ENCODE measurements at regions not wholly inside any gene's neighbourhood (a gene's known extent, or its start where the extent isn't known, plus 50 kb on each side); places are given as distances from the start of the nearest gene placed in this dataset.

DNA sequence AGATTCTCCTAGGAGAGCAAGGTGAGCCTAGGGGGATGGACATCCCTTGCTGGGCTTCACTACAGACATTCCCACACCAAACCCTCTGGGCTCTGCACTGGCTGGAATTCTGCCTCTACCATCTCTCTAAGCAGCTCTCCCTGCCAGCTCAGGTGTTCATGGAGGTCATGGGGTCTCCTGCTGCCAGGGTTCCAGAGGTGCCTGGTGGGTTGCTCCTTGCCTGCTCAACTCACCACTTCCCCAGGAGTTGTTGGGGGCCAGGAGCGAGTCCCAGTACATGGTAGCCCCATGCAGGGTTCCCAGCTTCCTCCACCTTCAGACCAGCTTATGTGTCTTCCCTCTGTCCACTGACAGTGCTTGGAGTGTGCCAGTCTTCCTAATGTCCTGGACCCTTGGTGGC lies 167.8 kb upstream of the PAQR3 start:
- intact Hi-C loops (cut with DNase I): no loop called here
- DNase-seq (no peak), ATAC-seq (ENCODE audit: low FRiP score) (no peak)
- Histone ChIP-seq H3K27ac (ENCODE audit: low read depth in 1 of 2, low read length in 2 of 2) (no peak overlapping the region), H3K9me3 (ENCODE audit: control insufficient read depth, low read length) (no peaks in the 10 kb centered on the region), H3K27me3 (ENCODE audit: control insufficient read depth in 1 of 2, insufficient read depth in 2 of 2, low read length in 1 of 2) (no peaks in the 10 kb centered on the region), H3K36me3 (ENCODE audit: control insufficient read depth in 1 of 2, insufficient read depth in 2 of 2, low read length in 1 of 2) (no peaks in the 10 kb centered on the region), H3K4me1 (ENCODE audit: control insufficient read depth in 1 of 2, insufficient read depth in 2 of 2, low read length in 2 of 2) (no peaks in the 10 kb centered on the region), H3K4me3 (ENCODE audit: low read length in 2 of 2) (no peak overlapping the region)
- 84 to 100% methylated on average over 1 of the region's 1 CpG for WGBS, 2 donors

GRCh38 chr4:79088946-79089691 lies 149.9 kb upstream of the PAQR3 start:
- Histone ChIP-seq H3K27ac (ENCODE audit: low read depth in 1 of 2, low read length in 2 of 2) (no peak overlapping the region), H3K4me1 (ENCODE audit: control insufficient read depth in 1 of 2, insufficient read depth in 2 of 2, low read length in 2 of 2) (no peaks in the 10 kb centered on the region), H3K36me3 (ENCODE audit: control insufficient read depth in 1 of 2, insufficient read depth in 2 of 2, low read length in 1 of 2) (no peaks in the 10 kb centered on the region), H3K4me3 (ENCODE audit: low read length in 2 of 2) (no peak overlapping the region), H3K27me3 (ENCODE audit: control insufficient read depth in 1 of 2, insufficient read depth in 2 of 2, low read length in 1 of 2) (no peaks in the 10 kb centered on the region), H3K9me3 (ENCODE audit: control insufficient read depth, low read length) (no peaks in the 10 kb centered on the region)
- intact Hi-C loops (cut with DNase I): no loop called here
- DNase-seq (no peak), ATAC-seq (ENCODE audit: low FRiP score) (no peak)

- 75 to 98% methylated on average over 3 of the region's 3 CpGs for WGBS, 2 donors
- no peaks in the 10 kb centered on the region for H3K4me1 ChIP-seq (ENCODE audit: control insufficient read depth in 1 of 2, insufficient read depth in 2 of 2, low read length in 2 of 2)
- no peaks in the 10 kb centered on the region for H3K27me3 ChIP-seq (ENCODE audit: control insufficient read depth in 1 of 2, insufficient read depth in 2 of 2, low read length in 1 of 2)
- intact Hi-C loops (cut with DNase I): no loop called here
- H3K36me3 ChIP-seq (ENCODE audit: control insufficient read depth in 1 of 2, insufficient read depth in 2 of 2, low read length in 1 of 2): no peaks in the 10 kb centered on the region
- H3K27ac ChIP-seq (ENCODE audit: low read depth in 1 of 2, low read length in 2 of 2): no peak overlapping the region
- no peak overlapping the region for H3K4me3 ChIP-seq (ENCODE audit: low read length in 2 of 2)
- no peaks in the 10 kb centered on the region for H3K9me3 ChIP-seq (ENCODE audit: control insufficient read depth, low read length)
- DNase-seq (no peak), ATAC-seq (ENCODE audit: low FRiP score) (no peak)
Observed at GRCh38 chr4:79087071-79087470, 147.8 kb upstream of the PAQR3 start.

GRCh38 chr4:79083406-79084010 lies 144.3 kb upstream of the PAQR3 start:
- DNase-seq: no peak
- Histone ChIP-seq H3K27me3 (ENCODE audit: control insufficient read depth in 1 of 2, insufficient read depth in 2 of 2, low read length in 1 of 2) (no peaks in the 10 kb centered on the region), H3K4me1 (ENCODE audit: control insufficient read depth in 1 of 2, insufficient read depth in 2 of 2, low read length in 2 of 2) (no peaks in the 10 kb centered on the region), H3K36me3 (ENCODE audit: control insufficient read depth in 1 of 2, insufficient read depth in 2 of 2, low read length in 1 of 2) (no peaks in the 10 kb centered on the region), H3K9me3 (ENCODE audit: control insufficient read depth, low read length) (no peaks in the 10 kb centered on the region), H3K27ac (ENCODE audit: low read depth in 1 of 2, low read length in 2 of 2) (no peak overlapping the region), H3K4me3 (ENCODE audit: low read length in 2 of 2) (no peak overlapping the region)
- intact Hi-C loops (cut with DNase I): no loop called here
- no peak for ATAC-seq (ENCODE audit: low FRiP score)
- 16 to 21% methylated on average over 2 of the region's 2 CpGs for WGBS, 2 donors

DNA sequence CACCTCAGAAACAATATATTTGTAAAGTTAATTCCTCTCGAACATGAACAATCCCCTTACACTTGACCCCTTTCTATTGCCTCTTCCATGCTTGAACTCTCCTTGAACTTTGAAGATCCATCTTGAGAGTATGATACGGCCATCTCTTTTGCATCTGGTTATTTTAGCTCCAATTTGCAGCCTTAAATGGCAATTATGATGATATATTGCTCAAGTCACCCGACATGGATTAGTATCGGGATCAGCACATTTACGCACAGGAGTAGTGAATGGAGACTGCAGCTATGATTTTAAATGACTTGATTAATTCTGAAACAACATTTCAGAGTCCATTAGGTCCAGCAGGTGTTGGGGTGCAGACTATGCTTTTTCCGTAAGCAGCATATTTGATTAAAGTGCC lies 143.8 kb upstream of the PAQR3 start:
- no peak overlapping the region for H3K4me3 ChIP-seq (ENCODE audit: low read length in 2 of 2)
- WGBS, 2 donors: 48 to 70% methylated on average over 6 of the region's 6 CpGs
- no peaks in the 10 kb centered on the region for H3K9me3 ChIP-seq (ENCODE audit: control insufficient read depth, low read length)
- intact Hi-C loops (cut with DNase I): no loop called here
- H3K27ac ChIP-seq (ENCODE audit: low read depth in 1 of 2, low read length in 2 of 2): no peak overlapping the region
- H3K4me1 ChIP-seq (ENCODE audit: control insufficient read depth in 1 of 2, insufficient read depth in 2 of 2, low read length in 2 of 2): no peaks in the 10 kb centered on the region
- ATAC-seq (ENCODE audit: low FRiP score) (no peak), DNase-seq (no peak)
- no peaks in the 10 kb centered on the region for H3K27me3 ChIP-seq (ENCODE audit: control insufficient read depth in 1 of 2, insufficient read depth in 2 of 2, low read length in 1 of 2)
- H3K36me3 ChIP-seq (ENCODE audit: control insufficient read depth in 1 of 2, insufficient read depth in 2 of 2, low read length in 1 of 2): no peaks in the 10 kb centered on the region

DNA sequence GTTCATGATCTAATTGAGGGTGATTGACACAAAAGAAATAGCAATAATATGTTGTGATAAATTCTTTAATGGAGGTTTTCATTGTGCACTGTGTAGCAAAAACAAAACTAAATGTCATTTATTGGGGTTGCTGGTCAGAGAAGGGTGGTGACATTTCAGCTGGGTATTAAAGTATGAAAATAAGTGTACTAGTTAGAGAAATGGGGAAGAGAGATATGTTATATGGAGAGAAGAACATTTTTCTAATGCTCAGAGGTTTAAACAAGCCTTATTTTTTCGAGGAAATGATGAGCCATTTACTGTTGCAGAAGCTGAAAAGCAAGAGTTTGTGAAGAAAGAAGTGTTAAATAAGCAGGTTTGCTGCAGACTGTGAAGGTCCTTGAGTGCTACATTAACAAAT lies 142.7 kb upstream of the PAQR3 start:
- Histone ChIP-seq H3K27ac (ENCODE audit: low read depth in 1 of 2, low read length in 2 of 2) (no peak overlapping the region), H3K4me3 (ENCODE audit: low read length in 2 of 2) (no peak overlapping the region), H3K9me3 (ENCODE audit: control insufficient read depth, low read length) (no peaks in the 10 kb centered on the region), H3K4me1 (ENCODE audit: control insufficient read depth in 1 of 2, insufficient read depth in 2 of 2, low read length in 2 of 2) (no peaks in the 10 kb centered on the region), H3K27me3 (ENCODE audit: control insufficient read depth in 1 of 2, insufficient read depth in 2 of 2, low read length in 1 of 2) (no peaks in the 10 kb centered on the region), H3K36me3 (ENCODE audit: control insufficient read depth in 1 of 2, insufficient read depth in 2 of 2, low read length in 1 of 2) (no peaks in the 10 kb centered on the region)
- WGBS, 2 donors: 42 to 56% methylated on average over 1 of the region's 1 CpG
- intact Hi-C loops (cut with DNase I): no loop called here
- no peak for DNase-seq
- no peak for ATAC-seq (ENCODE audit: low FRiP score)

- Histone ChIP-seq H3K9me3 (ENCODE audit: control insufficient read depth, low read length) (no peaks in the 10 kb centered on the region), H3K27ac (ENCODE audit: low read depth in 1 of 2, low read length in 2 of 2) (no peak overlapping the region), H3K4me1 (ENCODE audit: control insufficient read depth in 1 of 2, insufficient read depth in 2 of 2, low read length in 2 of 2) (no peaks in the 10 kb centered on the region), H3K36me3 (ENCODE audit: control insufficient read depth in 1 of 2, insufficient read depth in 2 of 2, low read length in 1 of 2) (no peaks in the 10 kb centered on the region), H3K27me3 (ENCODE audit: control insufficient read depth in 1 of 2, insufficient read depth in 2 of 2, low read length in 1 of 2) (no peaks in the 10 kb centered on the region), H3K4me3 (ENCODE audit: low read length in 2 of 2) (no peak overlapping the region)
- WGBS, 2 donors: 36 to 54% methylated on average over 1 of the region's 1 CpG
- no peak for DNase-seq
- intact Hi-C loops (cut with DNase I): no loop called here
- ATAC-seq (ENCODE audit: low FRiP score): no peak
Observed at GRCh38 chr4:79078339-79078738, 139.1 kb upstream of the PAQR3 start.

GRCh38 chr4:79074040-79074439 lies 134.8 kb upstream of the PAQR3 start:
- Histone ChIP-seq H3K27ac (ENCODE audit: low read depth in 1 of 2, low read length in 2 of 2) (no peak overlapping the region), H3K4me3 (ENCODE audit: low read length in 2 of 2) (no peak overlapping the region), H3K36me3 (ENCODE audit: control insufficient read depth in 1 of 2, insufficient read depth in 2 of 2, low read length in 1 of 2) (no peaks in the 10 kb centered on the region), H3K4me1 (ENCODE audit: control insufficient read depth in 1 of 2, insufficient read depth in 2 of 2, low read length in 2 of 2) (no peaks in the 10 kb centered on the region), H3K9me3 (ENCODE audit: control insufficient read depth, low read length) (no peaks in the 10 kb centered on the region), H3K27me3 (ENCODE audit: control insufficient read depth in 1 of 2, insufficient read depth in 2 of 2, low read length in 1 of 2) (no peaks in the 10 kb centered on the region)
- 90 to 91% methylated on average over 1 of the region's 1 CpG for WGBS, 2 donors
- ATAC-seq (ENCODE audit: low FRiP score) (no peak), DNase-seq (no peak)
- intact Hi-C loops (cut with DNase I): no loop called here

DNA sequence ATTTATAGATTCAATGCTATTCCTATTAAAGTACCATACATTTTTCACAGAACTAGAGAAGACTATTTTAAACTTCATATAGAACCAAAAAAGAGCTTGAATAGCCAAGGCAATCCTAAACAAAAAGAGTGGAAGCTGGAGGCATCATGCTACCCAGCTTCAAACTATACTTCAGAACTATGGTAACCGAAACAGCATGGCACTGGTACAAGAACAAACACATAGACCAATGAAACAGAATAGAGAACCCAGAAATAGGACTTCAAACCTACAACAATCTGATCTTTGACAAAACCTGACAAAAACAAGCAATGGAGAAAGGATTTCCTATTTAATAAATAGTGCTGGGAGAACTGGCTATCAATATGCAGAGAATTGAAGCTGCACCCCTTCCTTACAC lies 134.2 kb upstream of the PAQR3 start:
- Histone ChIP-seq H3K4me1 (ENCODE audit: control insufficient read depth in 1 of 2, insufficient read depth in 2 of 2, low read length in 2 of 2) (no peaks in the 10 kb centered on the region), H3K4me3 (ENCODE audit: low read length in 2 of 2) (no peak overlapping the region), H3K36me3 (ENCODE audit: control insufficient read depth in 1 of 2, insufficient read depth in 2 of 2, low read length in 1 of 2) (no peaks in the 10 kb centered on the region), H3K9me3 (ENCODE audit: control insufficient read depth, low read length) (no peaks in the 10 kb centered on the region), H3K27ac (ENCODE audit: low read depth in 1 of 2, low read length in 2 of 2) (no peak overlapping the region), H3K27me3 (ENCODE audit: control insufficient read depth in 1 of 2, insufficient read depth in 2 of 2, low read length in 1 of 2) (no peaks in the 10 kb centered on the region)
- no peak for ATAC-seq (ENCODE audit: low FRiP score)
- 48 to 97% methylated on average over 1 of the region's 1 CpG for WGBS, 2 donors
- intact Hi-C loops (cut with DNase I): no loop called here
- no peak for DNase-seq
